Ishikawa (cell line): ENCODE measurements at regions not wholly inside any gene's neighbourhood (a gene's known extent, or its start where the extent isn't known, plus 50 kb on each side); places are given as distances from the start of the nearest gene placed in this dataset.

Experiments
- CEBPB ChIP-seq: IDR thresholded peaks from 2 replicates; pipeline ENCODE4 v1.6.1; 2012
- CREB1 ChIP-seq: IDR thresholded peaks from 2 replicates; pipeline ENCODE4 v1.6.1; 2012; ENCODE audit warnings: low read depth
- EGR1 ChIP-seq: IDR thresholded peaks from 2 replicates; pipeline ENCODE4 v1.6.1; 2012
- EP300 ChIP-seq: IDR thresholded peaks from 2 replicates; pipeline ENCODE4 v1.6.1; 2012; ENCODE audit warnings: borderline replicate concordance
- FOXM1 ChIP-seq: IDR thresholded peaks from 2 replicates; pipeline ENCODE4 v1.6.1; 2012; ENCODE audit warnings: low read depth, borderline replicate concordance
- NFIC ChIP-seq: IDR thresholded peaks from 2 replicates; pipeline ENCODE4 v1.6.1; 2012
- RAD21 ChIP-seq: IDR thresholded peaks from 2 replicates; pipeline ENCODE4 v1.6.1; 2012; ENCODE audit warnings: low read depth
- TAF1 ChIP-seq: IDR thresholded peaks from 2 replicates; pipeline ENCODE4 v1.6.1; 2012; ENCODE audit warnings: low read depth, mild to moderate bottlenecking
- TCF12 ChIP-seq: IDR thresholded peaks from 2 replicates; pipeline ENCODE4 v1.6.1; 2012; ENCODE audit warnings: low read depth
- TEAD4 ChIP-seq: IDR thresholded peaks from 2 replicates; pipeline ENCODE4 v1.6.1; 2012
- YY1 ChIP-seq: IDR thresholded peaks from 2 replicates; pipeline ENCODE4 v1.6.1; 2012; ENCODE audit warnings: low read depth
- ZBTB7A ChIP-seq: IDR thresholded peaks from 2 replicates; pipeline ENCODE4 v1.6.1; 2012; ENCODE audit warnings: low read depth
- TF ChIP-seq, protein P1 (sequence below): IDR thresholded peaks from 2 replicates; pipeline ENCODE4 v1.6.1; 2012; ENCODE audit warnings: low read depth, mild to moderate bottlenecking
- TF ChIP-seq, protein P2 (sequence below): IDR thresholded peaks from 2 replicates; pipeline ENCODE4 v1.6.1; 2012
- TF ChIP-seq, protein P3 (sequence below): IDR thresholded peaks from 2 replicates; pipeline ENCODE4 v1.6.1; 2012

- TF ChIP-seq RAD21 (no peak), EGR1 (no peak), CEBPB (no peak), FOXM1 (no peak), NFIC (no peak), TEAD4 (no peak), TAF1 (no peak), CREB1 (no peak), ZBTB7A (no peak)
- TF ChIP-seq, protein P1, sequence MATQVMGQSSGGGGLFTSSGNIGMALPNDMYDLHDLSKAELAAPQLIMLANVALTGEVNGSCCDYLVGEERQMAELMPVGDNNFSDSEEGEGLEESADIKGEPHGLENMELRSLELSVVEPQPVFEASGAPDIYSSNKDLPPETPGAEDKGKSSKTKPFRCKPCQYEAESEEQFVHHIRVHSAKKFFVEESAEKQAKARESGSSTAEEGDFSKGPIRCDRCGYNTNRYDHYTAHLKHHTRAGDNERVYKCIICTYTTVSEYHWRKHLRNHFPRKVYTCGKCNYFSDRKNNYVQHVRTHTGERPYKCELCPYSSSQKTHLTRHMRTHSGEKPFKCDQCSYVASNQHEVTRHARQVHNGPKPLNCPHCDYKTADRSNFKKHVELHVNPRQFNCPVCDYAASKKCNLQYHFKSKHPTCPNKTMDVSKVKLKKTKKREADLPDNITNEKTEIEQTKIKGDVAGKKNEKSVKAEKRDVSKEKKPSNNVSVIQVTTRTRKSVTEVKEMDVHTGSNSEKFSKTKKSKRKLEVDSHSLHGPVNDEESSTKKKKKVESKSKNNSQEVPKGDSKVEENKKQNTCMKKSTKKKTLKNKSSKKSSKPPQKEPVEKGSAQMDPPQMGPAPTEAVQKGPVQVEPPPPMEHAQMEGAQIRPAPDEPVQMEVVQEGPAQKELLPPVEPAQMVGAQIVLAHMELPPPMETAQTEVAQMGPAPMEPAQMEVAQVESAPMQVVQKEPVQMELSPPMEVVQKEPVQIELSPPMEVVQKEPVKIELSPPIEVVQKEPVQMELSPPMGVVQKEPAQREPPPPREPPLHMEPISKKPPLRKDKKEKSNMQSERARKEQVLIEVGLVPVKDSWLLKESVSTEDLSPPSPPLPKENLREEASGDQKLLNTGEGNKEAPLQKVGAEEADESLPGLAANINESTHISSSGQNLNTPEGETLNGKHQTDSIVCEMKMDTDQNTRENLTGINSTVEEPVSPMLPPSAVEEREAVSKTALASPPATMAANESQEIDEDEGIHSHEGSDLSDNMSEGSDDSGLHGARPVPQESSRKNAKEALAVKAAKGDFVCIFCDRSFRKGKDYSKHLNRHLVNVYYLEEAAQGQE: no peak
- TF ChIP-seq, protein P2, sequence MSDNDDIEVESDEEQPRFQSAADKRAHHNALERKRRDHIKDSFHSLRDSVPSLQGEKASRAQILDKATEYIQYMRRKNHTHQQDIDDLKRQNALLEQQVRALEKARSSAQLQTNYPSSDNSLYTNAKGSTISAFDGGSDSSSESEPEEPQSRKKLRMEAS: no peak
Observed at GRCh38 chr6:140897804-140898573, 1234.7 kb upstream of the GJE1 start.

- TF ChIP-seq EP300: no peak
- no peak for TF ChIP-seq TAF1
- no peak for TF ChIP-seq TEAD4
- no peak for TF ChIP-seq CEBPB
- TF ChIP-seq EGR1: no peak
- TF ChIP-seq, protein P3, sequence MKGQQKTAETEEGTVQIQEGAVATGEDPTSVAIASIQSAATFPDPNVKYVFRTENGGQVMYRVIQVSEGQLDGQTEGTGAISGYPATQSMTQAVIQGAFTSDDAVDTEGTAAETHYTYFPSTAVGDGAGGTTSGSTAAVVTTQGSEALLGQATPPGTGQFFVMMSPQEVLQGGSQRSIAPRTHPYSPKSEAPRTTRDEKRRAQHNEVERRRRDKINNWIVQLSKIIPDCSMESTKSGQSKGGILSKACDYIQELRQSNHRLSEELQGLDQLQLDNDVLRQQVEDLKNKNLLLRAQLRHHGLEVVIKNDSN: no peak
- TF ChIP-seq TCF12: no peak
Observed at GRCh38 chr6:140897349-140897748, 1235.4 kb upstream of the GJE1 start.

GRCh38 chr6:140893432-140893831 lies 1239.3 kb upstream of the GJE1 start:
- TF ChIP-seq NFIC: no peak
- no peak for TF ChIP-seq TAF1
- no peak for TF ChIP-seq EP300
- TF ChIP-seq YY1: no peak
- TF ChIP-seq, protein P3: no peak
- no peak for TF ChIP-seq RAD21
- TF ChIP-seq CREB1: no peak
- TF ChIP-seq EGR1: no peak
- TF ChIP-seq ZBTB7A: no peak
- TF ChIP-seq CEBPB: no peak
- TF ChIP-seq FOXM1: no peak
- no peak for TF ChIP-seq TCF12
- no peak for TF ChIP-seq TEAD4
- TF ChIP-seq, protein P1: no peak
- TF ChIP-seq, protein P2: no peak

DNA sequence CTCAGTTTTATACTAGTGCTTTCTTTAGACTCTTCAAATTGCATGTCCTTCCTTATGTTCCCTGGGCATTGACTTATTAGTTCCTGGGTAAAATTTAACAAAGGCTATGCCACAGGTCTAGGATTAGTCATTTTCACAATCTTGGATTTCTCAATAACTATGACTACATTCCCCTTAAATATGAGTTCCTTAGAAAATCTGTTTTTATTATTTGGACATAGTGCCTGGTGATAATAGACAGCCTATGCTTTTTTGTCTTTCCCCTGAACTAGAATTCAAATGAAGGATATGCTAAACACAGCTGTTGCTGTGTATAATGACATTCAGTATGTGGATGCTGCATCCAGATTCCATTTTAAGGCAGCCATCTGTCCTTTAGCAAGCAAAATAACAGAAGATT lies 1252.8 kb upstream of the GJE1 start:
- TF ChIP-seq, protein P3: no peak
- TF ChIP-seq TAF1 (no peak), EP300 (no peak), CEBPB (no peak), ZBTB7A (no peak), EGR1 (no peak), NFIC (no peak), TEAD4 (no peak), TCF12 (no peak), FOXM1 (no peak), CREB1 (no peak), YY1 (no peak), RAD21 (no peak)
- TF ChIP-seq, protein P1: no peak
- TF ChIP-seq, protein P2: no peak
